H9 (cell line): ENCODE measurements at regions not wholly inside any gene's neighbourhood (a gene's known extent, or its start where the extent isn't known, plus 50 kb on each side); places are given as distances from the start of the nearest gene placed in this dataset.

ENCODE experiments used
- DNase-seq: peaks from one replicate; pipeline ENCODE4 v3.0.0-alpha.2; 2017
- H2AFZ ChIP-seq: one replicate; pipeline ENCODE4 v1.6.1; 2013; ENCODE audit warnings: mild to moderate bottlenecking, low read length, control low read depth, moderate library complexity
- H2AK5ac ChIP-seq: 2 replicates; pipeline ENCODE4 v1.6.1; 2013; ENCODE audit warnings: low read length, control low read depth, mixed read lengths; ENCODE audit not compliant: insufficient read length
- H2BK120ac ChIP-seq: one replicate; pipeline ENCODE4 v1.6.1; 2013; ENCODE audit warnings: low read depth, mild to moderate bottlenecking, low read length, control low read depth, inconsistent platforms; ENCODE audit not compliant: poor library complexity, severe bottlenecking
- H2BK12ac ChIP-seq: 2 replicates; pipeline ENCODE4 v1.6.1; 2013; ENCODE audit warnings: low read length, control low read depth, mixed read lengths, low read depth; ENCODE audit not compliant: insufficient read length
- H2BK15ac ChIP-seq: 2 replicates; pipeline ENCODE4 v1.6.1; 2013; ENCODE audit warnings: low read depth, low read length, control low read depth
- H2BK20ac ChIP-seq: one replicate; pipeline ENCODE4 v1.6.1; 2013; ENCODE audit warnings: low read depth, mild to moderate bottlenecking, low read length, control low read depth, inconsistent platforms; ENCODE audit not compliant: poor library complexity, severe bottlenecking
- H2BK5ac ChIP-seq: 2 replicates; pipeline ENCODE4 v1.6.1; 2013; ENCODE audit warnings: low read length, control low read depth, mixed read lengths; ENCODE audit not compliant: insufficient read length
- H3K14ac ChIP-seq: 2 replicates; pipeline ENCODE4 v1.6.1; 2013; ENCODE audit warnings: low read length, control low read depth; ENCODE audit not compliant: insufficient read depth
- H3K18ac ChIP-seq: 2 replicates; pipeline ENCODE4 v1.6.1; 2013; ENCODE audit warnings: low read depth, mild to moderate bottlenecking, mixed read lengths, low read length, control low read depth; ENCODE audit not compliant: insufficient read length
- H3K23ac ChIP-seq: 2 replicates; pipeline ENCODE4 v1.6.1; 2013; ENCODE audit warnings: low read length, control low read depth, mixed read lengths, low read depth; ENCODE audit not compliant: insufficient read length
- H3K23me2 ChIP-seq: 2 replicates; pipeline ENCODE4 v1.6.1; 2013; ENCODE audit warnings: low read depth, mild to moderate bottlenecking, mixed read lengths, low read length, control low read depth; ENCODE audit not compliant: insufficient read length, poor library complexity, severe bottlenecking
- H3K27ac ChIP-seq: 2 replicates; pipeline ENCODE4 v1.5.1; 2013; ENCODE audit warnings: low read length, control low read depth, mixed read lengths, low read depth; ENCODE audit not compliant: insufficient read length
- H3K27me3 ChIP-seq: 2 replicates; pipeline ENCODE4 v1.6.1; 2013; ENCODE audit warnings: low read length, control low read depth, inconsistent platforms; ENCODE audit not compliant: insufficient read depth
- H3K4ac ChIP-seq: 2 replicates; pipeline ENCODE4 v1.6.1; 2013; ENCODE audit warnings: low read depth, mild to moderate bottlenecking, control low read depth, inconsistent platforms, low read length, moderate library complexity
- H3K4me1 ChIP-seq: 2 replicates; pipeline ENCODE4 v1.6.1; 2013; ENCODE audit warnings: low read length, control low read depth, inconsistent platforms; ENCODE audit not compliant: insufficient read depth
- H3K4me2 ChIP-seq: 2 replicates; pipeline ENCODE4 v1.6.1; 2013; ENCODE audit warnings: low read length, control low read depth, mixed read lengths; ENCODE audit not compliant: insufficient read length, insufficient read depth
- H3K56ac ChIP-seq: 2 replicates; pipeline ENCODE4 v1.6.1; 2013; ENCODE audit warnings: low read depth, mild to moderate bottlenecking, mixed read lengths, low read length, control low read depth; ENCODE audit not compliant: insufficient read length
- H3K79me1 ChIP-seq: 2 replicates; pipeline ENCODE4 v1.6.1; 2013; ENCODE audit warnings: low read depth, mild to moderate bottlenecking, moderate library complexity, low read length, control low read depth, inconsistent platforms; ENCODE audit not compliant: insufficient read depth, poor library complexity, severe bottlenecking
- H3K79me2 ChIP-seq: 2 replicates; pipeline ENCODE4 v1.6.1; 2013; ENCODE audit warnings: low read length, control low read depth, inconsistent platforms; ENCODE audit not compliant: insufficient read depth
- H3K9ac ChIP-seq: 2 replicates; pipeline ENCODE4 v1.6.1; 2013; ENCODE audit warnings: low read length, control low read depth, mixed read lengths; ENCODE audit not compliant: insufficient read length; ENCODE audit errors: extremely low read depth
- H3K9me3 ChIP-seq: one replicate; pipeline ENCODE4 v1.6.1; 2013; ENCODE audit warnings: low read depth, low read length, inconsistent platforms; ENCODE audit not compliant: control insufficient read depth
- H3T11ph ChIP-seq: one replicate; pipeline ENCODE4 v1.6.1; 2013; ENCODE audit warnings: mild to moderate bottlenecking, low read length, control low read depth, inconsistent platforms
- H4K20me1 ChIP-seq: one replicate; pipeline ENCODE4 v1.6.1; 2013; ENCODE audit not compliant: control insufficient read depth, insufficient read length, insufficient read depth
- H4K5ac ChIP-seq: 2 replicates; pipeline ENCODE4 v1.6.1; 2013; ENCODE audit warnings: low read depth, mild to moderate bottlenecking, mixed read lengths, low read length, control low read depth; ENCODE audit not compliant: insufficient read length
- H4K8ac ChIP-seq: replicated peaks from 2 replicates; pipeline ENCODE4 v1.6.1; 2013; ENCODE audit warnings: low read length, control low read depth, mixed read lengths, low read depth; ENCODE audit not compliant: insufficient read length
- H4K91ac ChIP-seq: 2 replicates; pipeline ENCODE4 v1.6.1; 2013; ENCODE audit warnings: low read depth, mild to moderate bottlenecking, moderate library complexity, mixed read lengths, low read length, control low read depth; ENCODE audit not compliant: insufficient read length
- H3K27ac Mint-ChIP-seq, 3 experiments: 2 replicates in 2 of 3; 3 replicates in 1 of 3; pipeline ENCODE4 v1.8.0; 2020 to 2021; ENCODE audit warnings: mixed read lengths in 3 of 3, mild to moderate bottlenecking in 1 of 3, moderate library complexity in 1 of 3
- H3K27me3 Mint-ChIP-seq: 2 replicates; pipeline ENCODE4 v1.8.0; 2021; ENCODE audit warnings: low read depth, mild to moderate bottlenecking, moderate library complexity, mixed read lengths
- H3K36me3 Mint-ChIP-seq, 3 experiments: 2 replicates in 2 of 3; 3 replicates in 1 of 3; pipeline ENCODE4 v1.8.0; 2020 to 2021; ENCODE audit warnings: low read depth in 3 of 3, mixed read lengths in 3 of 3; ENCODE audit not compliant: insufficient read depth in 1 of 3
- H3K4me1 Mint-ChIP-seq, 2 experiments: 2 replicates each; pipeline ENCODE4 v1.8.0; 2020; ENCODE audit warnings: mixed read lengths in 2 of 2
- H3K4me3 Mint-ChIP-seq, 2 experiments: 2 replicates in 1 of 2; 3 replicates in 1 of 2; pipeline ENCODE4 v1.8.0; 2020 to 2021; ENCODE audit warnings: mild to moderate bottlenecking in 2 of 2, mixed read lengths in 2 of 2, moderate library complexity in 1 of 2
- H3K9me3 Mint-ChIP-seq, 2 experiments: 2 replicates in 1 of 2; 3 replicates in 1 of 2; pipeline ENCODE4 v1.8.0; 2020; ENCODE audit warnings: mild to moderate bottlenecking in 2 of 2, mixed read lengths in 2 of 2, moderate library complexity in 1 of 2
- WGBS: extraction: QIAGEN DNeasy Blood & Tissue Kit; methylation state at CpG from one replicate; pipeline ENCODE4 v1.1.7; 2013; ENCODE audit warnings: missing lambda C conversion rate, low lambda C conversion rate, mixed read lengths; ENCODE audit not compliant: insufficient read length; ENCODE audit errors: extremely low coverage; 5-methylcytosine and 5-hydroxymethylcytosine counted together
- TF ChIP-seq, protein P1 (sequence below): fragments of 200-600 bp; sonication (generic); conservative IDR thresholded peaks from 3 replicates; pipeline ENCODE4 v1.8.0; 2021; ENCODE audit warnings: antibody characterized with exemption, mild to moderate bottlenecking

- peaks cover 7 to 16% (median 12%) of the 10 kb centered on the region in 3 experiments for H3K36me3 Mint-ChIP-seq
These were observed 124.2 kb downstream of the GALR1 start for GRCh38 chr18:77373730-77374445.

More at GRCh38 chr18:77373730-77374445, 124.2 kb downstream of the GALR1 start:
- H2BK20ac ChIP-seq: no peak overlapping the region
- no peaks in the 10 kb centered on the region for H3K27me3 Mint-ChIP-seq
- H2BK15ac ChIP-seq: no peak overlapping the region
- H3K9me3 ChIP-seq: peaks cover 11% of the 10 kb centered on the region
- no peak overlapping the region for H3K4me2 ChIP-seq
- no peak overlapping the region for H4K5ac ChIP-seq
- no peak overlapping the region for H3K9ac ChIP-seq
- no peak overlapping the region for H2BK5ac ChIP-seq
- no peaks in the 10 kb centered on the region for H3K79me1 ChIP-seq
- H4K20me1 ChIP-seq: no peaks in the 10 kb centered on the region
- no peak overlapping the region for H3K4me3 Mint-ChIP-seq
- DNase-seq: no peak
- no peak overlapping the region for H3T11ph ChIP-seq
- no peaks in the 10 kb centered on the region for H3K27me3 ChIP-seq
- no peak overlapping the region for H2BK120ac ChIP-seq
- H4K91ac ChIP-seq: no peak overlapping the region
- H3K9me3 Mint-ChIP-seq: peaks cover 18 to 19% of the 10 kb centered on the region in 2 experiments
- no peaks in the 10 kb centered on the region for H3K4me1 ChIP-seq
- no peak overlapping the region for H2BK12ac ChIP-seq
- H4K8ac ChIP-seq: no peak overlapping the region
- H3K23ac ChIP-seq: no peak overlapping the region
- no CpG with 5 or more reads among the region's 9 CpGs for WGBS
- H3K23me2 ChIP-seq: no peaks in the 10 kb centered on the region
- H3K14ac ChIP-seq: no peak overlapping the region
- H3K56ac ChIP-seq: no peak overlapping the region
- TF ChIP-seq, protein P1, sequence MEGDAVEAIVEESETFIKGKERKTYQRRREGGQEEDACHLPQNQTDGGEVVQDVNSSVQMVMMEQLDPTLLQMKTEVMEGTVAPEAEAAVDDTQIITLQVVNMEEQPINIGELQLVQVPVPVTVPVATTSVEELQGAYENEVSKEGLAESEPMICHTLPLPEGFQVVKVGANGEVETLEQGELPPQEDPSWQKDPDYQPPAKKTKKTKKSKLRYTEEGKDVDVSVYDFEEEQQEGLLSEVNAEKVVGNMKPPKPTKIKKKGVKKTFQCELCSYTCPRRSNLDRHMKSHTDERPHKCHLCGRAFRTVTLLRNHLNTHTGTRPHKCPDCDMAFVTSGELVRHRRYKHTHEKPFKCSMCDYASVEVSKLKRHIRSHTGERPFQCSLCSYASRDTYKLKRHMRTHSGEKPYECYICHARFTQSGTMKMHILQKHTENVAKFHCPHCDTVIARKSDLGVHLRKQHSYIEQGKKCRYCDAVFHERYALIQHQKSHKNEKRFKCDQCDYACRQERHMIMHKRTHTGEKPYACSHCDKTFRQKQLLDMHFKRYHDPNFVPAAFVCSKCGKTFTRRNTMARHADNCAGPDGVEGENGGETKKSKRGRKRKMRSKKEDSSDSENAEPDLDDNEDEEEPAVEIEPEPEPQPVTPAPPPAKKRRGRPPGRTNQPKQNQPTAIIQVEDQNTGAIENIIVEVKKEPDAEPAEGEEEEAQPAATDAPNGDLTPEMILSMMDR: no peak
- no peak overlapping the region for H3K4ac ChIP-seq
- H3K4me1 Mint-ChIP-seq: peaks cover 7 to 9% of the 10 kb centered on the region in 2 experiments
- no peak overlapping the region for H2AFZ ChIP-seq
- no peak overlapping the region for H2AK5ac ChIP-seq
- 0 out of 7 replicates have a peak overlapping the region, but pooled peaks of 1 of the 3 experiments have one; percentile 8 for H3K27ac Mint-ChIP-seq
- no peaks in the 10 kb centered on the region for H3K79me2 ChIP-seq
- H3K27ac ChIP-seq: no peak overlapping the region
- H3K18ac ChIP-seq: no peak overlapping the region
